GM21529 (cell line): ENCODE measurements at regions not wholly inside any gene's neighbourhood (a gene's known extent, or its start where the extent isn't known, plus 50 kb on each side); places are given as distances from the start of the nearest gene placed in this dataset.
"Not testable (repeated sequence)": the region's sequence is repeated elsewhere in the genome, so short reads cannot be mapped to it uniquely, and the experiment has no call there.

ENCODE experiments used
- ATAC-seq: cut with Tn5 transposase; IDR thresholded peaks from one replicate; pipeline ENCODE4 v1.9.1; 2021; ENCODE audit not compliant: unreplicated experiment

- no peak for ATAC-seq
Measured at GRCh38 chr18:3328532-3328931, 66.6 kb downstream of the MYL12B start.

- ATAC-seq: no peak
Measured at GRCh38 chr18:3329471-3329870, 67.5 kb downstream of the MYL12B start.

GRCh38 chr18:3329872-3330271 is 67.9 kb downstream of the MYL12B start:
- no peak for ATAC-seq

- no peak for ATAC-seq
Measured at GRCh38 chr18:3330622-3331021, 68.7 kb downstream of the MYL12B start.

- no peak for ATAC-seq
Measured at GRCh38 chr18:3332376-3332775, 70.4 kb downstream of the MYL12B start.

GRCh38 chr18:3333056-3333720 is 71.3 kb downstream of the MYL12B start:
- ATAC-seq: no peak

GRCh38 chr18:3333721-3334386 is 71.9 kb downstream of the MYL12B start:
- ATAC-seq: no peak

GRCh38 chr18:3340015-3340681 is 78.2 kb downstream of the MYL12B start:
- ATAC-seq: no peak

GRCh38 chr18:3340682-3341097 is 78.8 kb downstream of the MYL12B start:
- ATAC-seq: no peak

GRCh38 chr18:3342628-3343027 is 80.7 kb downstream of the MYL12B start:
- ATAC-seq: no peak

GRCh38 chr18:3345452-3345851 is 83.5 kb downstream of the MYL12B start:
- ATAC-seq: no peak

- no peak for ATAC-seq
Measured at GRCh38 chr18:3345885-3346284, 84.0 kb downstream of the MYL12B start.

- ATAC-seq: no peak
Measured at GRCh38 chr18:3346487-3346886, 84.6 kb downstream of the MYL12B start.

- no peak for ATAC-seq
Measured at GRCh38 chr18:3347286-3347803, 85.4 kb downstream of the MYL12B start.

GRCh38 chr18:3348176-3348575 is 86.2 kb downstream of the MYL12B start:
- no peak for ATAC-seq

GRCh38 chr18:3349046-3349841 is 87.3 kb downstream of the MYL12B start:
- not testable (repeated sequence) for ATAC-seq

- ATAC-seq: no peak
Measured at GRCh38 chr18:3350021-3350420, 88.1 kb downstream of the MYL12B start.

GRCh38 chr18:3350566-3351527 is 88.9 kb downstream of the MYL12B start:
- no peak for ATAC-seq

- no peak for ATAC-seq
Measured at GRCh38 chr18:3354506-3354905, 92.6 kb downstream of the MYL12B start.

- ATAC-seq: no peak
Measured at GRCh38 chr18:3356614-3357013, 93.4 kb upstream of the TGIF1 start.
